AG04449 (cell line): ENCODE measurements at regions not wholly inside any gene's neighbourhood (a gene's known extent, or its start where the extent isn't known, plus 50 kb on each side); places are given as distances from the start of the nearest gene placed in this dataset.

Source experiments
- CTCF ChIA-PET: fragments of 350-600 bp; formaldehyde crosslinking; extraction: SDS; loops from one replicate; lab custom pipeline; 2021; ENCODE audit warnings: antibody characterized with exemption; lab: Yijun Ruan, JAX
- POLR2A ChIA-PET: fragments of 400-600, 350-600 bp; formaldehyde crosslinking; extraction: SDS; loops from one replicate; lab custom pipeline; 2020; ENCODE audit warnings: antibody characterized with exemption, inconsistent platforms; lab: Yijun Ruan, JAX
- DNase-seq: peaks from one replicate; pipeline ENCODE4 v3.0.0-alpha.2; 2010; ENCODE audit warnings: low read depth, low spot score
- H3K4me3 ChIP-seq: 2 replicates; pipeline ENCODE4 v1.5.1; 2011; ENCODE audit warnings: low read depth, mild to moderate bottlenecking, control low read depth, low read length
- TF ChIP-seq, protein P1 (sequence below): IDR thresholded peaks from one replicate; pipeline ENCODE4 v1.5.1; 2011; ENCODE audit warnings: mild to moderate bottlenecking, moderate library complexity, low read length, control low read depth, inconsistent platforms; ENCODE audit not compliant: insufficient read depth; ENCODE audit errors: missing control alignments

DNA sequence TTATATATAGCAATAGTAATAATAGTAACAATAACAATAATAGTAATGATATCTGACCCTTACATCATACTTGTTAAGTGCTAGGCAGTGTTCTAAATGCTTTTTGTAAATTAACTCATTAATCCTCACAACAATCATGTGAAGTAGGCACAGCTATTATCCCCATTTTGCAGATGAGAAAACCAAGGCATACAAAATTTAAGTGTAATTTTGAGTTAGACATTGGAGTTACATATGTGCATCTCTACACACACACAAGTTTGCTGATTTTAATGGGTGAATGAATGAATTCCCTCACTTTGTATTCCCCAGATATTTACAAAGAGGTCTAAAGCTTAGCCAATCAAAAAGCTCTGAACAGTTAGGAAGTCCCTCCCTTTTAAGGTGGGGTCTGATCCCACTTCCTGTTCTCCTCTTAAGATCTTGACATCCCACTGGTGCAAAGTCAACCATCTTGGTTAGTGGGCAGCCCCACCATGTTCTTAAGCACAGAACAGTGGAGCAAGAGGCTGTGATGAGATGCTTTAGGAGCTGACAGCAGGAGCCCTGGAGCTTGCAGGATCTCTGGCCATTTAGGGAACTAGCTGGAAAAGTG, 85.3 kb upstream of the FOXP4 start:
- ChIA-PET CTCF (interaction anchor here (0.7 to 7.3 kb wide), 15 partner anchors 9 to 234 kb away, joined by 3 to 122 read pairs (median 4); no protein-coding TSS in a partner anchor), POLR2A (no interaction called here)

GRCh38 chr6:41462033-41462432, 84.1 kb upstream of the FOXP4 start:
- no peak overlapping the region for H3K4me3 ChIP-seq
- TF ChIP-seq, protein P1, sequence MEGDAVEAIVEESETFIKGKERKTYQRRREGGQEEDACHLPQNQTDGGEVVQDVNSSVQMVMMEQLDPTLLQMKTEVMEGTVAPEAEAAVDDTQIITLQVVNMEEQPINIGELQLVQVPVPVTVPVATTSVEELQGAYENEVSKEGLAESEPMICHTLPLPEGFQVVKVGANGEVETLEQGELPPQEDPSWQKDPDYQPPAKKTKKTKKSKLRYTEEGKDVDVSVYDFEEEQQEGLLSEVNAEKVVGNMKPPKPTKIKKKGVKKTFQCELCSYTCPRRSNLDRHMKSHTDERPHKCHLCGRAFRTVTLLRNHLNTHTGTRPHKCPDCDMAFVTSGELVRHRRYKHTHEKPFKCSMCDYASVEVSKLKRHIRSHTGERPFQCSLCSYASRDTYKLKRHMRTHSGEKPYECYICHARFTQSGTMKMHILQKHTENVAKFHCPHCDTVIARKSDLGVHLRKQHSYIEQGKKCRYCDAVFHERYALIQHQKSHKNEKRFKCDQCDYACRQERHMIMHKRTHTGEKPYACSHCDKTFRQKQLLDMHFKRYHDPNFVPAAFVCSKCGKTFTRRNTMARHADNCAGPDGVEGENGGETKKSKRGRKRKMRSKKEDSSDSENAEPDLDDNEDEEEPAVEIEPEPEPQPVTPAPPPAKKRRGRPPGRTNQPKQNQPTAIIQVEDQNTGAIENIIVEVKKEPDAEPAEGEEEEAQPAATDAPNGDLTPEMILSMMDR: no peak
- ChIA-PET CTCF (interaction anchor here (1.1 to 7.3 kb wide), 15 partner anchors 8 to 325 kb away, joined by 3 to 122 read pairs (median 7); no protein-coding TSS in a partner anchor), POLR2A (no interaction called here)
- no peak for DNase-seq

More for the DNA sequence above, 85.3 kb upstream of the FOXP4 start:
- TF ChIP-seq, protein P1: no peak
- DNase-seq: no peak
- no peak overlapping the region for H3K4me3 ChIP-seq

DNA sequence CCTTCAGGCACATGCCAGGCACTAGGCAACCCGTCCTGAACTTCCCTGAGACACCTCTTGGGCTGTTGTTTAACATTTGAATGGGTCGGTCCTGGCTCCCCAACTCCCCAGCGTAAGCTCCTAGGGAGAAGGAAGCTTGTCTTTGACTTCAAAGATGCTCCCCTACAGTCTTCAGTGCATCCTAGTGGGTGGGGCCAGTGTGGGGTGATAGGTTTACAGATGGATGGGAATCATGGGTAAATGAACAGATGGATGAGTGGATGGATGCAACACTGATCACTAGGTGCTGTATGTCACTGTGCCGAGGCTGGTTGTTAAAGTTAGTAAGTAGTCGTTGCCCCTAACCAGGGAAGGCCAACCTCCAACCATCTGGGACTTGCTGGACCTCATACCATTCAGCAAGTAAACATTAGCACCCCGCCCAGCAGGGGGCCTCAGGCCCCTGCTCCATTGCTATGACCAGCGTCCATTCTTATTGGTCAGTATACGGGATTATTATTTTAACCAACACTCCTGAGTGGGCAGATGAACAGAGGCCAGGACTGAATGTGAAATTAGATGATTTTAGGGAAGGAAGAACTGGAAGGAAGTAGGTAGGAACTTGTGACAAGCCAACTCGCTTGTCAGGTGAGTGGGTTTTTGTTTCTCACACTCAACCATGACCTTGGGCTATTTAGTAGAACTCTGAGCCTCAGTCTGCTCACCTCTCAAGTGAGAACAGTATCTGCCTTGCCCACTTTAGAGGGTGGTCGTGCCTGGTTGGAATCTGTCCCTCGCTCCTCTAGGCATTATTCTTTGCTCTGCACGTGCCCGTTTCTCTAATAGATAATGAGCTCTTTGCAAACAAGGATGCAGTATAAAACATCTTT, 82.9 kb upstream of the FOXP4 start:
- POLR2A ChIA-PET: no interaction called here
- no peak overlapping the region for H3K4me3 ChIP-seq
- TF ChIP-seq, protein P1: peak; percentile 59
- no peak for DNase-seq
- CTCF ChIA-PET: interaction anchor here (0.6 to 7.3 kb wide), 25 partner anchors 10 to 324 kb away, joined by 3 to 122 read pairs (median 4); no protein-coding TSS in a partner anchor

GRCh38 chr6:41464019-41464418, 82.2 kb upstream of the FOXP4 start:
- DNase-seq: no peak
- ChIA-PET CTCF (interaction anchor here (0.6 to 7.3 kb wide), 16 partner anchors 9 to 311 kb away, joined by 3 to 122 read pairs (median 5); no protein-coding TSS in a partner anchor), POLR2A (interaction anchor here (0.8 kb wide), 1 partner anchor 11 kb away, joined by 3 read pairs; no protein-coding TSS in a partner anchor)
- no peak overlapping the region for H3K4me3 ChIP-seq
- TF ChIP-seq, protein P1: no peak

- CTCF ChIA-PET: interaction anchor here (1.1 to 7.3 kb wide), 12 partner anchors 11 to 311 kb away, joined by 3 to 122 read pairs (median 11); no protein-coding TSS in a partner anchor
- DNase-seq: no peak
These were observed 81.7 kb upstream of the FOXP4 start for GRCh38 chr6:41464481-41464880.

More at GRCh38 chr6:41464481-41464880, 81.7 kb upstream of the FOXP4 start:
- H3K4me3 ChIP-seq: no peak overlapping the region
- POLR2A ChIA-PET: interaction anchor here (0.8 kb wide), 1 partner anchor 11 kb away, joined by 3 read pairs; no protein-coding TSS in a partner anchor
- TF ChIP-seq, protein P1: no peak
